ENCODE measurements at regions not wholly inside any gene's neighbourhood (a gene's known extent, or its start where the extent isn't known, plus 50 kb on each side); places are given as distances from the start of the nearest gene placed in this dataset.

GRCh38 chr2:12957251-12957650 is 240.5 kb downstream of the TRIB2 start:
- in situ Hi-C loops (cut with MboI; ENCODE audit: low sequenced_read_pairs, unreplicated experiment): no loop called here
- TF ChIP-seq, protein P1, sequence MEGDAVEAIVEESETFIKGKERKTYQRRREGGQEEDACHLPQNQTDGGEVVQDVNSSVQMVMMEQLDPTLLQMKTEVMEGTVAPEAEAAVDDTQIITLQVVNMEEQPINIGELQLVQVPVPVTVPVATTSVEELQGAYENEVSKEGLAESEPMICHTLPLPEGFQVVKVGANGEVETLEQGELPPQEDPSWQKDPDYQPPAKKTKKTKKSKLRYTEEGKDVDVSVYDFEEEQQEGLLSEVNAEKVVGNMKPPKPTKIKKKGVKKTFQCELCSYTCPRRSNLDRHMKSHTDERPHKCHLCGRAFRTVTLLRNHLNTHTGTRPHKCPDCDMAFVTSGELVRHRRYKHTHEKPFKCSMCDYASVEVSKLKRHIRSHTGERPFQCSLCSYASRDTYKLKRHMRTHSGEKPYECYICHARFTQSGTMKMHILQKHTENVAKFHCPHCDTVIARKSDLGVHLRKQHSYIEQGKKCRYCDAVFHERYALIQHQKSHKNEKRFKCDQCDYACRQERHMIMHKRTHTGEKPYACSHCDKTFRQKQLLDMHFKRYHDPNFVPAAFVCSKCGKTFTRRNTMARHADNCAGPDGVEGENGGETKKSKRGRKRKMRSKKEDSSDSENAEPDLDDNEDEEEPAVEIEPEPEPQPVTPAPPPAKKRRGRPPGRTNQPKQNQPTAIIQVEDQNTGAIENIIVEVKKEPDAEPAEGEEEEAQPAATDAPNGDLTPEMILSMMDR (IDR thresholded peaks at IDR 0.05; ENCODE audit: borderline replicate concordance, control extremely low read depth, extremely low read depth, insufficient read depth, missing control alignments): no peak
- DNase-seq (ENCODE audit: low spot score): no peak

- DNase-seq (ENCODE audit: low spot score): no peak
- TF ChIP-seq, protein P1 (IDR thresholded peaks at IDR 0.05; ENCODE audit: borderline replicate concordance, control extremely low read depth, extremely low read depth, insufficient read depth, missing control alignments): no peak
Measured at GRCh38 chr2:12959935-12960334, 243.2 kb downstream of the TRIB2 start.

DNA sequence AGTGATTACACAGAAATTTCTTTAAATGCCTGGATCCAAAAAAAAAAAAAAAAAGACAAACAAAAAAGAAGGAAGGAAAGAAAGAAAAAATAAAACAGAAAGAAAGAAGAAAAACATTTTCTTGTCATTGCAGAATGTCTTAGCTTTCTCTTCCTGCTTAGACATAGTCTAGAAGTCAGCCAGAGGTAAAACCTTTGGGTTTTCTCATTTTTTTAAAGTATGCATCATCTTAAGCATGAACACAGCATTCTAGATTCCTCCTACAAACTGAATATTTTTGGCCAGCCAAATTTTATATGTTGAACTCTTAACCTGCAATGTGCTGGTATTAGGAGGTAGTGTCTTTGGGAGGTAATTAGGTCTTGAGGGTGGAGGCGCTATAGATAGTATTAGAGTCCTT is 243.9 kb downstream of the TRIB2 start:
- no peak for DNase-seq (ENCODE audit: low spot score)
- TF ChIP-seq, protein P1 (IDR thresholded peaks at IDR 0.05; ENCODE audit: borderline replicate concordance, control extremely low read depth, extremely low read depth, insufficient read depth, missing control alignments): no peak
- in situ Hi-C loops (cut with MboI; ENCODE audit: low sequenced_read_pairs, unreplicated experiment): no loop called here

More at GRCh38 chr2:12959935-12960334, 243.2 kb downstream of the TRIB2 start:
- in situ Hi-C loops (cut with MboI; ENCODE audit: low sequenced_read_pairs, unreplicated experiment): no loop called here

DNA sequence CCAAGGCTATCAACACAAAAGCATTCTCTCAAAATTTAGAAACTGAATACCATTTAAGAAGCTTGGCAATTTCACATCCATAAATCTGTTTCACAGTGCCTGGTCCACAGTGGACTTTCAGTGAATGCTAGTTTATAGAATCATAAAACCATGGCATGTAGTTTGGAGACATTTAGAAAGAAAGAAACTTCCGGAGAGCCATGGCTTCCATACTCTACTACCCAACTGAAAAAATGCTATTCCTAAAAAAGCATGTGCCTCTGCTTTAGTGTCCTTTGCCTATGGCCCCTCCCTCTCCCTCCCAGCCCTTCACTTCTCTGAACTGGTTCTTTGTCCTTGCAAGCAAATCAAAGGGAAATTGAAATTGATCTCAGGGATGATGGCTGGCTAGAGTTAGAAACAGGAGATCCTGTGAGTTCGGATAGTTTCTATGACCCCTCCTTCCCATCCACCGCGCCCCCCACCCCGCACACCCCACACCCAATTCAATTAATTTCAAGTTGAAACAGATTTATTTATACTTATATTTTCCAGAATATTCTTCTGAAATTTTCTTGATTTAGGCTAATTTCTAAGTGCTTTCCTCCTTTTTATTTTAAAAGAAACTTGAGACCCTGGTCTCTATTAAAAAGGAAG is 248.3 kb downstream of the TRIB2 start:
- no peak for DNase-seq (ENCODE audit: low spot score)
- in situ Hi-C loops (cut with MboI; ENCODE audit: low sequenced_read_pairs, unreplicated experiment): no loop called here
- TF ChIP-seq, protein P1 (IDR thresholded peaks at IDR 0.05; ENCODE audit: borderline replicate concordance, control extremely low read depth, extremely low read depth, insufficient read depth, missing control alignments): no peak

GRCh38 chr2:12965540-12966269 is 249.0 kb downstream of the TRIB2 start:
- DNase-seq (ENCODE audit: low spot score): no peak
- TF ChIP-seq, protein P1 (IDR thresholded peaks at IDR 0.05; ENCODE audit: borderline replicate concordance, control extremely low read depth, extremely low read depth, insufficient read depth, missing control alignments): no peak
- in situ Hi-C loops (cut with MboI; ENCODE audit: low sequenced_read_pairs, unreplicated experiment): no loop called here

DNA sequence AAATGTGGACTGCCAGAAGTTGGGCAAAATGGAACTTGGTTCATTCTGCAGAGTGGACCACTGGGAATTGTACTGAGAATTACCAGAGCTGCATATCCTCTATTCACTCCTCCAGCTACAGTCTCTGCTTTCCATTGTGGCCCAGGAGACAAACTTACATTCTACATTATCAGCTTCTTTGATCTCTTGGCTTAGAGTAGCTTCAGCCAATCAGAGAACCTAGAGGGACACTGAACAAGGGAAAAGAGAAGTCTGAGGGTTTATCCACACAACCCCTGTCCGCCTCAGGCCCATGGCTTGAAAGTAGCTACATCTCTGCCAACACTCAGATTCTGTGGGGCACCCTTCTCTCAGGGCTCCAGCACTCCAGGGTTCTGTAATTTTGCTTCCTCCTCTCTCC is 251.1 kb downstream of the TRIB2 start:
- TF ChIP-seq, protein P1 (IDR thresholded peaks at IDR 0.05; ENCODE audit: borderline replicate concordance, control extremely low read depth, extremely low read depth, insufficient read depth, missing control alignments): no peak
- in situ Hi-C loops (cut with MboI; ENCODE audit: low sequenced_read_pairs, unreplicated experiment): no loop called here

More for the DNA sequence above, 251.1 kb downstream of the TRIB2 start:
- DNase-seq (ENCODE audit: low spot score): no peak
